SK-N-SH (cell line): ENCODE measurements at regions not wholly inside any gene's neighbourhood (a gene's known extent, or its start where the extent isn't known, plus 50 kb on each side); places are given as distances from the start of the nearest gene placed in this dataset.

ENCODE experiments used
- EZH2phosphoT487 ChIP-seq: fragments of 200-600 bp; sonication (generic); IDR thresholded peaks from 2 replicates; pipeline ENCODE4 v1.6.1; 2017; ENCODE audit warnings: low read depth, mixed run types, mild to moderate bottlenecking, antibody characterized with exemption, moderate library complexity, borderline replicate concordance
- RAD21 ChIP-seq: IDR thresholded peaks from 2 replicates; pipeline ENCODE4 v1.6.1; 2012; ENCODE audit warnings: mild to moderate bottlenecking, low read length
- RFX5 ChIP-seq: IDR thresholded peaks from 2 replicates; pipeline ENCODE4 v1.6.1; 2012; ENCODE audit warnings: mild to moderate bottlenecking, improper control_type of control experiment, low read length
- SIN3A ChIP-seq: IDR thresholded peaks from 2 replicates; pipeline ENCODE4 v1.6.1; 2012; ENCODE audit warnings: low read depth, mild to moderate bottlenecking, low read length, moderate library complexity, borderline replicate concordance
- TAF1 ChIP-seq: IDR thresholded peaks from 2 replicates; pipeline ENCODE4 v1.6.1; 2012; ENCODE audit warnings: low read depth, mild to moderate bottlenecking, low read length, moderate library complexity, borderline replicate concordance
- TEAD4 ChIP-seq: IDR thresholded peaks from 2 replicates; pipeline ENCODE4 v1.4.0; 2012; ENCODE audit warnings: mild to moderate bottlenecking, borderline replicate concordance; ENCODE audit not compliant: insufficient read depth
- YY1 ChIP-seq: IDR thresholded peaks from 2 replicates; pipeline ENCODE4 v1.4.0; 2012; ENCODE audit warnings: low read depth, mild to moderate bottlenecking
- TF ChIP-seq, protein P1 (sequence below): fragments of 200-600 bp; sonication (generic); IDR thresholded peaks from 2 replicates; pipeline ENCODE4 v1.6.1; 2017; ENCODE audit warnings: antibody characterized with exemption, mild to moderate bottlenecking, moderate library complexity
- TF ChIP-seq, protein P2 (sequence below): IDR thresholded peaks from 2 replicates; pipeline ENCODE4 v1.4.0; 2012; ENCODE audit warnings: low read depth, borderline replicate concordance
- TF ChIP-seq, protein P3 (sequence below): IDR thresholded peaks from 2 replicates; pipeline ENCODE4 v1.6.1; 2012; ENCODE audit warnings: mild to moderate bottlenecking, low read depth, low read length, moderate library complexity

DNA sequence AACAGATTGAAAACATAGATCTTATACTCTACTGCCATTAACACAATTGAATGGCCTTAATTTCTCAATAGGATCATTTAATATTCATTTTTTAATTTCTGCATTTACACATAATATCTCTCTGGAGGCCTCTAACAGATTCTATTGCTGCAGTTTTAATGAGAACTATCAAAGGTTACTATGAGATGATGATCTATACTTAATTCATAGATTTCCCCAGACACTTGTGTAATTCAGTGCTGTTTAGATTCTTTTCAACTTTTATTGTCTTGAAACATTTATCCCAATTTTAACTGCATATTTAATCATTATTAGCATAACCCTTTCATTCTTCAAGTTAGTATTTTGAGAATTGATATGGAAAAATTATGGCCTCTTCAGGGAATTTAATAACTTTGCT lies 1056.5 kb upstream of the CDH8 start:
- TF ChIP-seq RFX5 (no peak), RAD21 (no peak), EZH2phosphoT487 (no peak), TEAD4 (no peak), YY1 (no peak), SIN3A (no peak), TAF1 (no peak)
- TF ChIP-seq, protein P1, sequence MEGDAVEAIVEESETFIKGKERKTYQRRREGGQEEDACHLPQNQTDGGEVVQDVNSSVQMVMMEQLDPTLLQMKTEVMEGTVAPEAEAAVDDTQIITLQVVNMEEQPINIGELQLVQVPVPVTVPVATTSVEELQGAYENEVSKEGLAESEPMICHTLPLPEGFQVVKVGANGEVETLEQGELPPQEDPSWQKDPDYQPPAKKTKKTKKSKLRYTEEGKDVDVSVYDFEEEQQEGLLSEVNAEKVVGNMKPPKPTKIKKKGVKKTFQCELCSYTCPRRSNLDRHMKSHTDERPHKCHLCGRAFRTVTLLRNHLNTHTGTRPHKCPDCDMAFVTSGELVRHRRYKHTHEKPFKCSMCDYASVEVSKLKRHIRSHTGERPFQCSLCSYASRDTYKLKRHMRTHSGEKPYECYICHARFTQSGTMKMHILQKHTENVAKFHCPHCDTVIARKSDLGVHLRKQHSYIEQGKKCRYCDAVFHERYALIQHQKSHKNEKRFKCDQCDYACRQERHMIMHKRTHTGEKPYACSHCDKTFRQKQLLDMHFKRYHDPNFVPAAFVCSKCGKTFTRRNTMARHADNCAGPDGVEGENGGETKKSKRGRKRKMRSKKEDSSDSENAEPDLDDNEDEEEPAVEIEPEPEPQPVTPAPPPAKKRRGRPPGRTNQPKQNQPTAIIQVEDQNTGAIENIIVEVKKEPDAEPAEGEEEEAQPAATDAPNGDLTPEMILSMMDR = no peak
- TF ChIP-seq, protein P2, sequence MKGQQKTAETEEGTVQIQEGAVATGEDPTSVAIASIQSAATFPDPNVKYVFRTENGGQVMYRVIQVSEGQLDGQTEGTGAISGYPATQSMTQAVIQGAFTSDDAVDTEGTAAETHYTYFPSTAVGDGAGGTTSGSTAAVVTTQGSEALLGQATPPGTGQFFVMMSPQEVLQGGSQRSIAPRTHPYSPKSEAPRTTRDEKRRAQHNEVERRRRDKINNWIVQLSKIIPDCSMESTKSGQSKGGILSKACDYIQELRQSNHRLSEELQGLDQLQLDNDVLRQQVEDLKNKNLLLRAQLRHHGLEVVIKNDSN = no peak
- TF ChIP-seq, protein P3, sequence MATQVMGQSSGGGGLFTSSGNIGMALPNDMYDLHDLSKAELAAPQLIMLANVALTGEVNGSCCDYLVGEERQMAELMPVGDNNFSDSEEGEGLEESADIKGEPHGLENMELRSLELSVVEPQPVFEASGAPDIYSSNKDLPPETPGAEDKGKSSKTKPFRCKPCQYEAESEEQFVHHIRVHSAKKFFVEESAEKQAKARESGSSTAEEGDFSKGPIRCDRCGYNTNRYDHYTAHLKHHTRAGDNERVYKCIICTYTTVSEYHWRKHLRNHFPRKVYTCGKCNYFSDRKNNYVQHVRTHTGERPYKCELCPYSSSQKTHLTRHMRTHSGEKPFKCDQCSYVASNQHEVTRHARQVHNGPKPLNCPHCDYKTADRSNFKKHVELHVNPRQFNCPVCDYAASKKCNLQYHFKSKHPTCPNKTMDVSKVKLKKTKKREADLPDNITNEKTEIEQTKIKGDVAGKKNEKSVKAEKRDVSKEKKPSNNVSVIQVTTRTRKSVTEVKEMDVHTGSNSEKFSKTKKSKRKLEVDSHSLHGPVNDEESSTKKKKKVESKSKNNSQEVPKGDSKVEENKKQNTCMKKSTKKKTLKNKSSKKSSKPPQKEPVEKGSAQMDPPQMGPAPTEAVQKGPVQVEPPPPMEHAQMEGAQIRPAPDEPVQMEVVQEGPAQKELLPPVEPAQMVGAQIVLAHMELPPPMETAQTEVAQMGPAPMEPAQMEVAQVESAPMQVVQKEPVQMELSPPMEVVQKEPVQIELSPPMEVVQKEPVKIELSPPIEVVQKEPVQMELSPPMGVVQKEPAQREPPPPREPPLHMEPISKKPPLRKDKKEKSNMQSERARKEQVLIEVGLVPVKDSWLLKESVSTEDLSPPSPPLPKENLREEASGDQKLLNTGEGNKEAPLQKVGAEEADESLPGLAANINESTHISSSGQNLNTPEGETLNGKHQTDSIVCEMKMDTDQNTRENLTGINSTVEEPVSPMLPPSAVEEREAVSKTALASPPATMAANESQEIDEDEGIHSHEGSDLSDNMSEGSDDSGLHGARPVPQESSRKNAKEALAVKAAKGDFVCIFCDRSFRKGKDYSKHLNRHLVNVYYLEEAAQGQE = no peak
